Activated T-helper 9 cell treated with anti-CD3 and anti-CD28 coated beads, Interleukin-2, amount 50 U/mL, for 16 hours (primary cell): ENCODE measurements at regions not wholly inside any gene's neighbourhood (a gene's known extent, or its start where the extent isn't known, plus 50 kb on each side); places are given as distances from the start of the nearest gene placed in this dataset.

Source experiments
- DNase-seq: peaks from one replicate; pipeline ENCODE4 v3.0.0-alpha.2; 2020; ENCODE audit warnings: low read depth

DNA sequence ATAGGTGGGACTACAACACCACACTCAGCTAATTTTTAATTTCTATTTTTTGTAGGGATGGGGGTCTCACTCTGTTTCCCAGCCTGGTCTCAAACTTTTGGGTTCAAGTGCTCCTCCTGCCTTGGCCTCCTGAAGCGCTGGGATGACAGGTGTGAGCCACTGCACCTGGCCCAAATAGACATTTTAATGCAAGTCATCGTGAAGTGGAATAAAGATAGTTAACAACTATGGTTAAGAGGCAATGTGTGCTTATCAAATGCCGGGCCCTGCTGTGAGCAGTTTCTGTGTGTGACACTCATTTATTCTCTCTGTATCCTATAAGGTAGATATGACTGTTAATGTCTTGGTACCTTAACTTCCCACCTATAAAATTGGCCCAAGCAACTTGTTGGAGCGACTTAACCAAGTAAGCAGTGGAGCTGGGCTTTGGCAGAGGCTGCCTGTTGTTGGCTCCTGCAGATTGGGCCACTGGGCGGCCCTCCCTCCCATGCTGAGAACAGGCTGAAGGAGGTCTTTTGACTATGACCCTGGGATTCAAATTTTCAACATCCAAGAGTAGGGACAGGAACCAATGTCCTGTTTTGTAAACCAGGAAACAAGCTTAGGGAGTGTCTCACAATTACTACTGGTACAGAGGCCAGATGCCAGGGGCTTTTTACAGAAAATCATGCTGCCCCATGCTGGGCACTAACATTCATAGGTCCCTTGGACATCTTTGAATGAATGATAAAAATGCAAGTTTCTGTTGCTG lies 450.7 kb downstream of the TSHZ3 start:
- DNase-seq: no peak

DNA sequence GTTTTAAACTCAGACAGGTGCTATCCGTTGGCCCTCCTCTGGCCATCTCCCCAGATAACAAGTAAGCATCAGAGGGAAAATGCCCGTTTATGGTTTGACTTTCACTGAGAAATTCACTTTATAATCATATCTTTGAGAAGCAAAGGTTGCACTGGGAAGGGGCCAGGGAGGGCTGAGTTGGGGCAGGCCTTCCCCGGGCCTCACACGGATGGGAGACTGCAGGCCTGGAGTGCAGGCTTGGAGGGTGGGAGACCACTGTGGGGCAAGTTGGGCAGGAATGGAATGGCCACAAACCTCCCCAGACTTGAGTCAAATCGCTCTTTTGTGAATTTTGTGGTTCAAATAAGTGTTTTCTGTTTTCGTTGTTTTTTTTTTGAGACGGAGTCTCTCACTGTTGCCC lies 451.7 kb downstream of the TSHZ3 start:
- DNase-seq: no peak

DNA sequence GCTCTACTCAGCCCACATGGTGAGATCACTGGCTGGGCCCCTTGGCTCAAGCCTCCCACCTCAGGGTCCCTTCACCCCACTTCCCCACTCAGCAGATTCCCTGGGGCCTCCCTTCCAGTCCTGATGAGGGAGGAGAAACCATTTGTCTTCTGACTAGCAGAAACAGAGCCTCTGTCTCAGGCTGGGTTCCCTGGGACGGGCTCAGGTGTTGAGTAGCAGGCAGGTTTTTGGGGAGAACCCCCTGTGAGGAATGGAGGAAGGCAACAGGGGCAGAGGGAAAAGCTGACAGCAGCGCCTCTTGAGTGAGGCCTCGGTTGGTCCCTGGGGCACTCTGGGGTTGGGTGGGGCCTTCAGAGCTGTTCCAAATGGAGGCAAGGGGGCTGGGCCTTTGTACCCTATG lies 452.2 kb downstream of the TSHZ3 start:
- DNase-seq: no peak

DNA sequence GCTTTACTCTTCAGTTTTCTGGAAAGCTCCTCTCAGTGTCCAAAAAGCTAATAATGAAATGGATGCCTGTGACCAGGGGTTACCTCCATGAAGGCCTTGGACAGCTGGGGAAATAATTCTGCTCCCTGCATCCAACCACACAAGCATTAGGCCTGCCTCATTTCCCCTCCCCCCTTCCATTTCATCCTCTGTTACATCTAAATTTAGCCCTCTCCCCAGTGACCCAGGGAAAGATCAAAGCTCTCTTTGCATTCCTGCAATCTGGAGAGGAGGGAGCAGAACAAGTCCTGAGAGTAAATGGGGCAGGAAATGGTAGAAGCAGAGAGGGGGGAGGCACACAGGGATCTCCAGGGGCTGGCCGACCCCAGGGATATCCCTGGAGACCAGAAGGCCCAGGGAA lies 452.7 kb downstream of the TSHZ3 start:
- no peak for DNase-seq

DNA sequence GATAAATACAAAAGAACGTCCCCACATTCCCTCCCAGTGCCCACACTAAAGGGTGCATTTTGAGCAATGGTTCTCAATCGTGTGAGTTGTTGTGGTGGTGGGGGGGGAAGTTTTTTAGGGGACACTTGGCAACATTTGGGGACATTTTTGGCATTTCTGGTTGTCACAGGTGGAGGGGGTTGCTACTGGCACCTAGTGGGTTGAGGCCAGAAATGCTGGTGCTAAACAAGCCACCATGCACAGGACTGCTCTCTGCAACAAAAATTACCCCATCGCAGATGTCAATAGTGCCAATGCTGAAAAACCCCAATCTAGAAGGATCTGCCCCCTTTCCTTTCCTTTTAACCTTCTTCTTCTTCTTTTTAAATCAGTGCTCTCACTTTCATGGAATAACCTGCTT lies 453.3 kb downstream of the TSHZ3 start:
- DNase-seq: no peak

DNA sequence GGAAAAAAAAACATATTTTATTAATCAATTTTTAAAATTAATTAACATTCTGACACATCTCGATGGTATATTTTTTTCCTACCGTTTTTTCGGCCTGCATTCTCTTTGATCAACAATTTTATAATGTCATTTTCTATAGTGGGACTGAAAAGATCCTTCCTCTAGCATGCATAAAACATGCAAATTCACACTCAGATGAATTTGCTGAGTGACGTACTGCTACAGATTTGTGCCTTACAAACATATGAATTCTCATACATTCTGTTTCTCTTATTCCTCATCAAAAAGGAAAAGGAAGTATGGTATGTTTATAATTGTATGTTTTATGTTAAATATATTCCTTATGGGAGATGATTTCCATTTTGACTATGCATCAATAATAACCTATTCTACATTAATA lies 458.2 kb downstream of the TSHZ3 start:
- DNase-seq: no peak

DNA sequence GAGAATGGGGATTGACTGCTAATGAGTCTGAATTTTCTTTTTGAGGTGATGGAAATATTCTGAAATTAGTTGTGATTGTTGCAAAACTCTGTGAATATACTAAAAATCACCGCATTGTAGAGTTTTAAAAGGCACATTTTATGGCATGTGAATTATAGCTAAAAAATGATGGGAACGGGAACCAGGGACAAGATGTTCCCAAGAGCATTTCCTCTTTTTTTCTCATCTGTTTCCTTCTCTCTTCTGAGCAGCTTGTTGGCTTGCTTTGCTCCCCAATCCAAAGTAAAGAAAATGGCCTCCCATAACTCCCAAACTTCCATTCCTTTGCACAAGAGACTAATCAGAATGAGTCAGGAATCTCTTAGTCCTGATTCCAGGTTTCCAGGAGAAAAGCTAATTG lies 459.2 kb downstream of the TSHZ3 start:
- DNase-seq: no peak

DNA sequence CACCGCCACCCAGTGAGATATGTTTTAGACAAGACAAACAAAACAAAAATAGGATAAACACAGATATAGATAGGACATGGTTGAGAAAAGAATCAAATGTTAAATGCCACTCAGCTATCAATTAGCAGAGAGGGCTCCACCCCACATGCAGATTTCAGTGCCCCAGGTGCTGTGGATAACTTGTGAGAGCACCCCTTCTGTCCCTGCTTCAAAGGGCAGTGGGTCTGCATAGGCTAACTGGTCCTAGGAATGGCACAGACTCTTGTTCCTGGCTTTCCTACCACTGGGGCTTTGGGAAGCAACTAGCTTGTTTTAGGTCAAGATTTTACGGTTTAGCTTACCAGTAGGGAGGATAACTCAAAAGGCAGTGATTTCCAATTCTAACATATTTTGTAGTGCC lies 460.3 kb downstream of the TSHZ3 start:
- no peak for DNase-seq

DNA sequence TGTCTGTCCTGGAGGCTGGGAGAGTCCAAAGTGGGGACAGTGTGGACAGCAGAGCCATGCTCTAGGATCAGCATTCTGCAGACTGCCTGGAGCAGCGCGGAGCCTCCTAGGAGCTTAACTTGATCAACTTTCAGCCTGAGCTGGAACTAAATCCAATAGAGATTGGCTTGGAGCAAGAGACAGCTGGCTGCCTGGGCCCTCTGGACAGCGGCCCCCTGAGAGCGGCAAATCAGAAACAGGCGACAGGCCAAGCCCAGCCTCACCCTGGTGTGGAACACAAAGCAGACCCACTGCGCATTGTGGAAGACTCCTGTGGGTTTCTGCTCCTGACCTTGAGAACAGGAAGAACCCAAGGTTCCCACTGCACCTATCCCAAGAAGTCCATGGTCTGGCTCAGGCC lies 462.2 kb downstream of the TSHZ3 start:
- DNase-seq: no peak

DNA sequence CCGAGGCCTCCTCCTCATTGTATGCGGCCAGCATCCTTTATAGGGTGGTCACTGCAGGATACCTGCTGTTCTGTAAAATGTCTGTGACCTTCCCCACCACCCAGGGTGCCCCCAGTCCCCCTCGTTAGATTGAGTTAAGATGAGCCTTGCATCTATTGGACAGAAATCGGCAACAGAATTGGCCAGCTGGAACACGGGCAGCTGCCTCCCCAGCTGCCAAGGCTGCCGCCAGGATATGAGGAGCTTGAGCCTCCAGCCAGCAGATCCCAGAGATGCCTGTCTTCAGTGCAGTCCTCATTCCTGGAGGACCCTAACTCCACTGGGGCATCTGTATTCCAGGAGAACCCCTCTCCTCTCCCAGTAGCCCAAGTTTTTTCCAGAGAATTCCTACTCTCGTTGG lies 463.0 kb downstream of the TSHZ3 start:
- DNase-seq: no peak

DNA sequence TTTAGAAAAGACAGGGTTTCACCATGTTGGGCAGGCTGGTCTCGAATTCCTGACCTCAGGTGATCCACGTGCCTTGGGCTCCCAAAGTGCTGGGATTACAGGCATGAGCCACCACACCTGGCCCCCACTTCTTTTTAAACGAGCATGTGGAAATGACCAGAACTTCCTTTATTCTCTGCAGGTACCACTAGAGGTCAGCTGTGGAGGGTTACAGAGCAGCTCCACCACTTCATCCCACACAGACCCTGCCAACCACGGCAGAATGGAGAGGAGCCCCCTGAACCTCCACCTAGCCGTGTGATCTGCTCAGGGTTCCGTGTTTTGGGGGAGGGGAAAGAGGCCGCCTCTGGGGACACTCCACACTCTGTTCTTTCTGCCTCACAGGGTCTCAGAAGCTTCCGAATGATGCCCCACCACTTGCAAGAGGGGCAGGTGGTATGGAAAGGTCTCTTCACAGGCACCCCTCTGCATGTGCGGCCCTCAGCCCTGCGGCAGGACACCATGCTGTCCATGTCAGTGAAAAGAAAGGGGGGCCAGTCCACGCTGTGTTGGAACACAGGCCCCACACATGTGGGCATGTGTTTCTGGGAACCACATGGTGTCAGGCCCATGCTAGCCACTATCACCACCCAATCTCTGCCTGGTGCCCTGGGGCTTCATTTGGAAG lies 465.0 kb downstream of the TSHZ3 start:
- DNase-seq: no peak

DNA sequence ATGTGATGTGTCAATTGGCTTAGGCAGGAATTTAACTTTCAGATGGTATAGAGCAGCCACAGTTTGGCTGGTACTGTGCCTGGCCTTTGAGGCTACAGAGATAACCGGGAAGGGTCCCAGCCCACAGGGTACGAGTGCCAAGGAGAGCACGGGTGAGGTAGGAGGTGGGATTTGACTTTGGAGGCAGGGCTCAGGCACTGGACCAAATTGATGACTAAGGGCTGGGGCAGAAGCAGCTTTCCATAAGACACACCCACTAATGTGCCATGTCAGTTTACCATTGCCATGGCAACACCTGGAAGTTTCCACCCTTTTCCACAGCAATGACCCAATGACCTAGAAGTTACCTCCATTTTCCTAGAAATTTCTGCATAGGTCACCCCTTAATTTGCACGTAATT lies 466.2 kb downstream of the TSHZ3 start:
- no peak for DNase-seq

DNA sequence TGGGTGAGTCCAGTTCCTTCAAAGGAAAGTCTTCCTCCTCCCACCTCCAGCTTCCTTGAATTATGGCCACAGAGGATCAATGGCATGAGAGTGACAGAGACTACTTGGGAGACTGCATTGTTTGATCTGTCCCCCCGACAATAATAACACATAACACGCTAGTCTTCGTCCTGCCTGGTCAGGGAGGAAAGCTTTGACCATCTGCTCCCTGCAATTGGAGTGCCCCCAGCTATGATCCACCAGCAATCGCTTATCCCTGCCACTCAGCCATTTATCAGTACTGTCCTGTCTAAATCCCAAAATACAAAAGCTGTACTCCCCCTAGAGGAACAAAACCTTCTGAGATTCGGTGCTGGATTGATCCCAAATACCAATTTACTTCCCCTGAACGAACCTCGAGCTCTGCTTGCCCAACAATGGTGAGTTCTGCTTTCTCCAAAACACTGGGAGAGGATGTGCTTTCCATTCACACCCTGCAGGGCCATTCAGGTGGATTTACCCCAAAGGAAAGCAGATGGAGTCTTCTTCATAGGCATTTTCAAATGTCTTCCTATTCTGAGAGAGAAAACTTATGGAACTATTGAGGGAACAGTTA lies 466.7 kb downstream of the TSHZ3 start:
- DNase-seq: no peak

DNA sequence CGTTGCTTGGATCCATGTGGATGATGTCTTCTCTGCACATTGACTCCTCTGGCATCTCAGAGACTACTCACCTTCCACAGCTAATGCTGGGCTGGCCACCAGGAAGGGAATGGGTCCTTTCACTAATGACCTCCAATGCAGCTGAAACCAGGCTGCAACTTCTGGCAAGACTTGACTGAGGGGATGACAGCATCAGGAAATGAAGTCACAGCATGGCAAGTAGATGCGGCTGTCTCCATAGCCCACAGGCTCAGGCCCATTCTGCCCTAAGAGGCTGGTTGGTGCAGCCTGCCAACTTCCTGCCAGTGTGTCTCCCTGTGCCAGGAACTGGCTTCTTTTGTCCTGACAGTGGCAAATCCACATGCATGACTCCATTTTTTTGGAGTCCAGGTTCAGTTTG lies 467.3 kb downstream of the TSHZ3 start:
- DNase-seq: no peak

DNA sequence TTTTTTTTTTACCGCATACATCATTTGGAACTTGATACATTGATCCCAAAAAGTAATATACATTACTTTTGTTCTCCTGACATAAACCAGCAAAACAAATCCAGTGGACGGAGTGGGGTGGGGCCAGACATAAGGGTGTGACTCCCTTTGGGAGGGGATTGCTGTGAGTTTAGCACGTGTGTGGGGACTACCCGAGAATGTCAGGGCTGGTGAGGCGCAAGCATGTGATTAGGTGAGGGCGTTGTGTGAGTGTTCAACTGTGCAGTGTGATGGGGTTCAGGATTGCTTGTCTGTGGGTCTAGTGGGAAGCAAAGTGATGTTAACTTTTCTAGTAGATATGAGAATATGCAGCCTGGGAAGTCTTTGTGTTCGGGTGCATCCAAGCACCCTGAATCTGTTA lies 468.0 kb downstream of the TSHZ3 start:
- DNase-seq: no peak

DNA sequence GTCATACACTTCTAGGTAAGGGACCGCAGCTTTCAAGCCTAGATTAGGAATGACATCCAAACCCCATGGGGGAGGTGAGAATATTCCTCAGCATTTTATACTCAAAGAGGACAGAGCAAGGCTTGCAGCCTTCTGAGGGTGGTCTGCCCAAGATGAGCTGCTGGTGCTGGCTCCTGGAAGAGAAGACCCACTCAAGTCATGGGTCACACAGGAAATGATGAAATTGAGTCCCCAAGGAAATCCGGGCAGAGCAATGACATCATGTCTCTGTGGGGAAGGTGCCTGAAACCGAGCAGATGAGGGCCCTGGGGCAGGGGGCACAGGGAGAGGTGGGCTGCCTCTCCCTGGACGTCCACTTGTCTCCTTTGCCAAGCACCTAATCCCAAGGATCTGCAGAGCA lies 468.7 kb downstream of the TSHZ3 start:
- DNase-seq: no peak

DNA sequence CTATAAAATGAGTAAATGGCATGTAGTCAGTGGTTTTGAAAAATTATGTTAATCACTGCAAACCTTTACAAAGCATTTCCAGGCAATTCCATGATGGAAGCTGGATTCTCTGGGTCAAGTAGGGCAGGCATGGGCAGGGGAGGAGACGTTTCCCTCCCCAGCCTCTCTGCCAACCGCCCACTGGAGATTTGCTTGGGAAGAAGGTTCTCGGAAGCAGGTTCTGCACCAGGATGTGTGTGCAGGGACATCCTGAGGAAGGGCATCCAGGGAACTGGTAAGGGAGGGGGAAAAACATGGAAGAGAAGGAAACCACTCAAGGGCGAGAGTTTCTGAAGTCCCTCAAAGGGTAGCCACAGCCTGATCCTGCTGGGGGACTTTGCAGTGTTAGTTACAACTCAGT lies 469.1 kb downstream of the TSHZ3 start:
- DNase-seq: no peak

DNA sequence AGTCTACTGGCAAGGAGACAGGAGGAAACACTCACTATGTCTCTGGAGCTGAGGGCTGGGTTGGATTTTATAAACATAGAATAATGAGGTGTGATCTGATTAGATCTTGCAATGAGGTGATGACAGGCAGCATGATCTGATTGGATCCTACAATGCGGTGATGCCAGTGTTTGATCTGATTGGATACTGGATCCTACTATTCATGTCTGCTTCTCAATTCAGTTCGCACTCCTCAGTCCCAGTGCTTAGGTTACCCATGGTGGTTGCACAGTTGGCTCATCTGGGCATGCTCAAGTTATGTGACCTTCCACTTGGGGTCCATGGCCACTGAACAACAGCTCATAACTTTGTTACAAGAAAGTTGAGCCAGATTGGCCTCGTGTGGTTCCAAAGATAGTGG lies 469.5 kb downstream of the TSHZ3 start:
- DNase-seq: no peak

DNA sequence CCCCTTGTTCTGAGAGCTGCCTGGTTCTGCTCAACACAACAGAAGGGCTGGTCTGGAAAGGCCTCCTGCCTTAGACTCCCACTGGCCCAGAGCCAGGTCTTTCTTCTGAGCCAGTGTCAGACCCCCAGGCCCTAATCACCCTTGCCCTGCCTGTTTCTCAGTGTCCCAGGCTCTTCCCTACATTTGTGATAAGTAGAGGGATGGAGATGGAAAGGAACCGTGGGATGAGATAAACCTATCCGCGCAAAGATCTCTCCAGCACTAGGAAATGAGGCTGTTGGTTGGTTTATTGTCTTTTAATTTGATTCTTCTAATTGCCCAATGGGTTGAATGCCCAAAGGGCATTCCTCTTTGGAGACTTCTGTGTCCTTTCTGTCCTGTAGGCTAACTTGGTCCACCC lies 470.0 kb downstream of the TSHZ3 start:
- DNase-seq: no peak

DNA sequence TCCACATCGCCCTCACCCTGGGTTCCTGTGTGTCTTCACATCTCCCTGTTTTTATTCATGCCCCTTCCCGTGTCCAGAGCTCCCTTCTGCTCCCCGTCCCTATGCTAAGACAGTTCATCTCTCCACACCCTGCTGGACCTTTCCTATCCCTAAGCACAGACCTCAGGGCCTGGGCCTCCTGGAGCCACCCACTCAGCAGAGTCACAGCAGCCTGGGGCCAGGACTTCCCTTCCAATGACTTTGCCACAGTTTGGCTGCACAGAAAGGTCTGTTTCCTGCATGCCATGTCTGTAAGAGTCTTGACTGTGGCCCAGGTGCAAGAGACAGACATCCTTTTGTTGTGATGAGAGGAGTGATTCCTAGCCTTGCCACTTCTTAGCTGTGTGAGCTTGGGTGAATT lies 470.7 kb downstream of the TSHZ3 start:
- no peak for DNase-seq

DNA sequence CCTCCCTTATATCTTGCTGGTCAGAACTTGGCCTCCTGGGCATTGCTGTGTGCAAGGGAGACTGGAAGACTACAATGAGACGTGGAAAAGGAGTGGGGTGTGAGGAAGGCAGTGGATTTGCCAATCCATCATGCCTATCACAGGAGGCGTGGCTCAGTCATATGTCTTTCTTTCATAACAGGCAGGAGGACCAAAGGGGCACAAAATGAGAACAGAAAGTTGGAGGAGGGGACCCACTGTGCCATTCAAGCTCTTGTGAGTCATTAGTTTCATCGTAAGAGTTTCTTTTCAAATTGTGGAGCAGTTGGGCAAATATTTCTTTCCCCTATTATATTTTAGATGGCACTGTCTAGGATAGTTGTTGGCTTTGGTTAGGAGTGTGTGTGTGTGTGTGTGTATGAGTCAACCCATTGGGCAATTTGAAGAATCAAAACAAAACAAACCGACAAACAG lies 471.5 kb downstream of the TSHZ3 start:
- DNase-seq: no peak

DNA sequence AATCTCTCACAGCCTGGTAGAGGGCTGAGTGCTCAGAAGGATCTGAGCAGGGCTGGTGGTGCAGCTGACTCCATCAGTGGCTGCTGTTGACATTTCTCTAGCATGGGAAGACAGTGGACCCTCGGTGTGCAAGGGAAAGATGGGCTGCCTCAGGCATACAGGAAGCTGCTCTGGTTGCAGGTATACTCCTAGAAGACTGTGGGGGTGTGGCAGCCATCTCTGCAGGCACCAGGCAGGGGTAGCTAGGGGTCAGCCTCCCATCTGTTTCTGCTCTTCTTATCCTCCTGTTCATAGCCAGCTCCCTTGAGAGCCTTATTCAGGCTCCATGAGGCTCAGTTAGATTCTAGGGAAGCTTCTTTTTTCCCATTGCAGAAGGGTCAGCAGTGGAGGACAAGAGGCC lies 475.5 kb downstream of the TSHZ3 start:
- no peak for DNase-seq

DNA sequence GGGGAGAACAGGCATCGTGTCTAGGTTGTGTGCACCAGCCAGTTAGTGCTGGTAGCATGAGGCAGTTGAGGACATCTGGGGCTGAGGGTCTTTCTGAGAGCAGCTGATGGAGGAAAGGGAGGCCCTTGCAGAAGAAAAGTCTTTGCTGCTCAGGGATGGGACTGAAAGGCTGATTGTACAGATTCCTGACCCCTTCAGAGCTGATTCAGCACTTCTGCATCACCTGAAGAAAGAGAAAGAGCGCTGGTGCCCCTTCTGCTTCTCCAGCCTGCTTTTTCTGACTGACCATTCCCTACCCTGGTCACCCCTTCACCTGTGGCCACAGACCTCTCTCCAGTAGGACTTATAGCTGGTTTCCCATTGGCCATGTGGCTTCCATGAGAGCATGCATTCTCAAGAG lies 476.2 kb downstream of the TSHZ3 start:
- DNase-seq: no peak

DNA sequence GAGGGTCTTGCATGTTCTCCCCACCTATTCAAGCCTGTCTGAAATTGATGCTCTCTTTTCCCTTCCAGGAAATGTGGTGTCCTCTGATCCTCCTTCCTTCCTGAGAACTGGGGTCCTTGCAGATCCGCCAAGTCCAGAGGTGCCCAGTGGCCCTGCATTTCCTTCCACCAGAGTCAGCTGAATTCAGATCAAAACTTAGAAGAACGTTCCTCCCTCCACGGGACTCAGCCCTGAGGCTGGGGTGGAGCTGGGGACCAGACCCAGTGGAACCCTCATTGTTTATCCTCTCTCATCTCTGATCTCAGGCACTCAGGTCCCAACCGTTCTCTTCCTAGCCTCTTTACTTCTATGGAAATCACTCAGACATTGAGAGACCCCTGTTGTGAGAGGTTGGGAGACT lies 477.3 kb downstream of the TSHZ3 start:
- DNase-seq: no peak
